ENCODE measurements at regions not wholly inside any gene's neighbourhood (a gene's known extent, or its start where the extent isn't known, plus 50 kb on each side); places are given as distances from the start of the nearest gene placed in this dataset.

GRCh38 chr21:22885614-22886013 lies 1887.4 kb downstream of the NCAM2 start:
- no peaks in the 10 kb centered on the region for H3K36me3 ChIP-seq
- no peaks in the 10 kb centered on the region for H3K9me3 ChIP-seq
- no peak overlapping the region for H3K4me3 ChIP-seq
- H3K27ac ChIP-seq = no peak overlapping the region
- TF ChIP-seq CTCF (IDR thresholded peaks at IDR 0.05) = no peak
- H3K4me1 ChIP-seq = no peaks in the 10 kb centered on the region
- intact Hi-C loops (cut with DNase I) = no loop called here
- DNase-seq = no peak
- no peak overlapping the region for H3K9ac ChIP-seq (ENCODE audit: low read depth in 2 of 2, low read length in 2 of 2)
- H3K27me3 ChIP-seq = no peaks in the 10 kb centered on the region

- TF ChIP-seq CTCF (IDR thresholded peaks at IDR 0.05) = no peak
- Histone ChIP-seq H3K9me3 (peaks cover 4% of the 10 kb centered on the region), H3K27ac (no peak overlapping the region), H3K9ac (ENCODE audit: low read depth in 2 of 2, low read length in 2 of 2) (no peak overlapping the region), H3K4me1 (no peaks in the 10 kb centered on the region), H3K36me3 (no peaks in the 10 kb centered on the region), H3K4me3 (no peak overlapping the region), H3K27me3 (no peaks in the 10 kb centered on the region)
- intact Hi-C loops (cut with DNase I) = no loop called here
- DNase-seq = no peak
Measured at GRCh38 chr21:22889445-22889844, 1891.2 kb downstream of the NCAM2 start.

- Histone ChIP-seq H3K9ac (ENCODE audit: low read depth in 2 of 2, low read length in 2 of 2) (no peak overlapping the region), H3K27me3 (no peaks in the 10 kb centered on the region), H3K27ac (no peak overlapping the region), H3K4me3 (no peak overlapping the region), H3K4me1 (no peaks in the 10 kb centered on the region), H3K9me3 (peaks cover 4% of the 10 kb centered on the region), H3K36me3 (no peaks in the 10 kb centered on the region)
- intact Hi-C loops (cut with DNase I) = no loop called here
- no peak for TF ChIP-seq CTCF (IDR thresholded peaks at IDR 0.05)
- DNase-seq = no peak
Measured at GRCh38 chr21:22890656-22891055, 1892.4 kb downstream of the NCAM2 start.

GRCh38 chr21:22892028-22892427 lies 1893.8 kb downstream of the NCAM2 start:
- no peak for DNase-seq
- H3K36me3 ChIP-seq = no peaks in the 10 kb centered on the region
- H3K4me3 ChIP-seq = no peak overlapping the region
- intact Hi-C loops (cut with DNase I) = no loop called here
- no peaks in the 10 kb centered on the region for H3K4me1 ChIP-seq
- peaks cover 4% of the 10 kb centered on the region for H3K9me3 ChIP-seq
- TF ChIP-seq CTCF (IDR thresholded peaks at IDR 0.05) = no peak
- no peaks in the 10 kb centered on the region for H3K27me3 ChIP-seq
- no peak overlapping the region for H3K27ac ChIP-seq
- no peak overlapping the region for H3K9ac ChIP-seq (ENCODE audit: low read depth in 2 of 2, low read length in 2 of 2)

- no peak overlapping the region for H3K4me3 ChIP-seq
- no peak overlapping the region for H3K9ac ChIP-seq (ENCODE audit: low read depth in 2 of 2, low read length in 2 of 2)
- H3K27me3 ChIP-seq = no peaks in the 10 kb centered on the region
- no peak for TF ChIP-seq CTCF (IDR thresholded peaks at IDR 0.05)
- H3K27ac ChIP-seq = no peak overlapping the region
- H3K9me3 ChIP-seq = peaks cover 4% of the 10 kb centered on the region
- no peak for DNase-seq
- no peaks in the 10 kb centered on the region for H3K4me1 ChIP-seq
- H3K36me3 ChIP-seq = no peaks in the 10 kb centered on the region
- intact Hi-C loops (cut with DNase I) = no loop called here
Measured at GRCh38 chr21:22892740-22893139, 1894.5 kb downstream of the NCAM2 start.
